ENCODE measurements at regions not wholly inside any gene's neighbourhood (a gene's known extent, or its start where the extent isn't known, plus 50 kb on each side); places are given as distances from the start of the nearest gene placed in this dataset.

GRCh38 chr6:93555292-93555691 lies 135.9 kb upstream of the EPHA7 start:
- FAIRE-seq = no peak

DNA sequence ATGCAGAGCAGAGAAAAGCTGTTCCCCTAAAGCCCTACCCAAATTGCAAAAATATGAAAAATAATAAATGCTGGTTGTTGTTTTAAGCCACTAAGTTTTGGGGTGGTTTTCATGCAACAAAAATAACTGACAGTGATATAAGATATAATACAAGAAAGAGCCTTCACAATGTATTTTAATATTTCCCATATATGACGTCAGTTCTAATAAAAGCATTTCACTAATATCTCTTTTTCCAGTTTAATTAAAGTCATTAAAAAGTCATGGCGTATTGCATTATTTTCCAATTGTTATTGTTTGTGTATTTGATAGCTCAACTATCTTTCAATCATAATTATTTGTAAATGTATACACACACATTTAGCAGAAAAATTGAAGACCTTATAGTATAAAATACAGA lies 134.7 kb upstream of the EPHA7 start:
- Histone ChIP-seq H3K4me1 (ENCODE audit: control insufficient read depth, extremely low read depth, insufficient read depth, low read length) (no peaks in the 10 kb centered on the region), H3K9ac (ENCODE audit: control insufficient read depth, extremely low read depth, insufficient read depth, low read length) (no peak overlapping the region), H2AFZ (ENCODE audit: control insufficient read depth, low read length) (no peak overlapping the region), H4K20me1 (ENCODE audit: control insufficient read depth, extremely low read depth, insufficient read depth, low read length) (no peaks in the 10 kb centered on the region), H3K9me3 (ENCODE audit: control insufficient read depth, low read depth, low read length) (no peaks in the 10 kb centered on the region), H3K4me3 (ENCODE audit: control insufficient read depth in 2 of 3, extremely low read depth in 1 of 3, insufficient read depth in 2 of 3, low read depth in 1 of 3, low read length in 3 of 3) (no peak overlapping the region), H3K4me2 (ENCODE audit: control insufficient read depth, extremely low read depth, insufficient read depth, low read depth, low read length) (no peak overlapping the region), H3K36me3 (ENCODE audit: control insufficient read depth in 2 of 2, extremely low read depth in 1 of 2, insufficient read depth in 2 of 2, low read length in 2 of 2) (no peaks in the 10 kb centered on the region), H3K27ac (ENCODE audit: control insufficient read depth, insufficient read depth, low read length) (no peak overlapping the region), H3K79me2 (ENCODE audit: control insufficient read depth, insufficient read depth, low read length) (no peaks in the 10 kb centered on the region), H3K9me1 (ENCODE audit: control insufficient read depth, extremely low read depth, insufficient read depth, low read length) (no peaks in the 10 kb centered on the region), H3K27me3 (ENCODE audit: control insufficient read depth, extremely low read depth, insufficient read depth, low read length) (no peaks in the 10 kb centered on the region)
- TF ChIP-seq, protein P1, sequence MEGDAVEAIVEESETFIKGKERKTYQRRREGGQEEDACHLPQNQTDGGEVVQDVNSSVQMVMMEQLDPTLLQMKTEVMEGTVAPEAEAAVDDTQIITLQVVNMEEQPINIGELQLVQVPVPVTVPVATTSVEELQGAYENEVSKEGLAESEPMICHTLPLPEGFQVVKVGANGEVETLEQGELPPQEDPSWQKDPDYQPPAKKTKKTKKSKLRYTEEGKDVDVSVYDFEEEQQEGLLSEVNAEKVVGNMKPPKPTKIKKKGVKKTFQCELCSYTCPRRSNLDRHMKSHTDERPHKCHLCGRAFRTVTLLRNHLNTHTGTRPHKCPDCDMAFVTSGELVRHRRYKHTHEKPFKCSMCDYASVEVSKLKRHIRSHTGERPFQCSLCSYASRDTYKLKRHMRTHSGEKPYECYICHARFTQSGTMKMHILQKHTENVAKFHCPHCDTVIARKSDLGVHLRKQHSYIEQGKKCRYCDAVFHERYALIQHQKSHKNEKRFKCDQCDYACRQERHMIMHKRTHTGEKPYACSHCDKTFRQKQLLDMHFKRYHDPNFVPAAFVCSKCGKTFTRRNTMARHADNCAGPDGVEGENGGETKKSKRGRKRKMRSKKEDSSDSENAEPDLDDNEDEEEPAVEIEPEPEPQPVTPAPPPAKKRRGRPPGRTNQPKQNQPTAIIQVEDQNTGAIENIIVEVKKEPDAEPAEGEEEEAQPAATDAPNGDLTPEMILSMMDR (optimal IDR thresholded peaks at IDR 0.05 in 1 of 3, IDR thresholded peaks at IDR 0.05 in 1 of 3, conservative IDR thresholded peaks at IDR 0.05 in 1 of 3; ENCODE audit: extremely low read depth in 1 of 3, insufficient read depth in 2 of 3, low read length in 3 of 3) = no peak
- TF ChIP-seq EZH2 (IDR thresholded peaks at IDR 0.05; ENCODE audit: low read length) = no peak
- dilution Hi-C loops (cut with MboI; ENCODE audit: extremely low pct_ligation_motif_present, low sequenced_read_pairs) = no loop called here
- no peak for DNase-seq (ENCODE audit: low read depth, low spot score)
- FAIRE-seq = no peak

More at GRCh38 chr6:93555292-93555691, 135.9 kb upstream of the EPHA7 start:
- TF ChIP-seq, protein P1 (optimal IDR thresholded peaks at IDR 0.05 in 1 of 3, IDR thresholded peaks at IDR 0.05 in 1 of 3, conservative IDR thresholded peaks at IDR 0.05 in 1 of 3; ENCODE audit: extremely low read depth in 1 of 3, insufficient read depth in 2 of 3, low read length in 3 of 3) = no peak
- TF ChIP-seq EZH2 (IDR thresholded peaks at IDR 0.05; ENCODE audit: low read length) = no peak
- Histone ChIP-seq H3K27me3 (ENCODE audit: control insufficient read depth, extremely low read depth, insufficient read depth, low read length) (no peaks in the 10 kb centered on the region), H3K9me1 (ENCODE audit: control insufficient read depth, extremely low read depth, insufficient read depth, low read length) (no peaks in the 10 kb centered on the region), H3K9ac (ENCODE audit: control insufficient read depth, extremely low read depth, insufficient read depth, low read length) (no peak overlapping the region), H3K4me2 (ENCODE audit: control insufficient read depth, extremely low read depth, insufficient read depth, low read depth, low read length) (no peak overlapping the region), H3K4me1 (ENCODE audit: control insufficient read depth, extremely low read depth, insufficient read depth, low read length) (no peaks in the 10 kb centered on the region), H3K9me3 (ENCODE audit: control insufficient read depth, low read depth, low read length) (no peaks in the 10 kb centered on the region), H3K36me3 (ENCODE audit: control insufficient read depth in 2 of 2, extremely low read depth in 1 of 2, insufficient read depth in 2 of 2, low read length in 2 of 2) (no peaks in the 10 kb centered on the region), H4K20me1 (ENCODE audit: control insufficient read depth, extremely low read depth, insufficient read depth, low read length) (no peaks in the 10 kb centered on the region), H3K27ac (ENCODE audit: control insufficient read depth, insufficient read depth, low read length) (no peak overlapping the region), H3K79me2 (ENCODE audit: control insufficient read depth, insufficient read depth, low read length) (no peaks in the 10 kb centered on the region), H3K4me3 (ENCODE audit: control insufficient read depth in 2 of 3, extremely low read depth in 1 of 3, insufficient read depth in 2 of 3, low read depth in 1 of 3, low read length in 3 of 3) (no peak overlapping the region), H2AFZ (ENCODE audit: control insufficient read depth, low read length) (no peak overlapping the region)
- DNase-seq (ENCODE audit: low read depth, low spot score) = no peak
- dilution Hi-C loops (cut with MboI; ENCODE audit: extremely low pct_ligation_motif_present, low sequenced_read_pairs) = no loop called here
